NCI-H82 treated with DMSO at 0.1 percent for 48 hours (cell line): ENCODE measurements at regions not wholly inside any gene's neighbourhood (a gene's known extent, or its start where the extent isn't known, plus 50 kb on each side); places are given as distances from the start of the nearest gene placed in this dataset.
"Not testable (repeated sequence)": the region's sequence is repeated elsewhere in the genome, so short reads cannot be mapped to it uniquely, and the experiment has no call there.

ENCODE experiments used
- DNase-seq: peaks from one replicate; lab custom pipeline; 2025; ENCODE audit not compliant: unreplicated experiment; lab: John Stamatoyannopoulos, UW

DNA sequence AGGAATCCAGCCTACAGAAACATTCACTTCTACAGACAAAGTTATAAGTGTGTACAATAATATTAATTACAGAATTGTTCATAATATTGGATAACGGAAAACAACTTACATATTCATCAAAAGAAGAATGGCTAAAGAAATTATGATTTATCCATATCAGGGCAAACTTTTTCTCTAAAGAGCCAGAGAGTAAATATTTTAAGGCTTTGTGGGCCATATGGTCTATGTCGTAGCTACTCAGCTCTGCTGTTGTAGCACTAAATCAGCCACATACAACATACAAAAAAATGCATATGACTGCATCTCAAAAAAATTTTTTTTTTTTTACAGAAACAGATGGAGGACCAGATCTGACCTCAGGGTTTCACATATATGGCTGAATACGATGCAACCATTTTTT lies 96.7 kb upstream of the GALNT18 start:
- no peak for DNase-seq

- DNase-seq, result no peak
Observed at GRCh38 chr11:11717064-11717725, 95.4 kb upstream of the GALNT18 start.

- not testable (repeated sequence) for DNase-seq
Observed at GRCh38 chr11:11715075-11715474, 93.3 kb upstream of the GALNT18 start.

DNA sequence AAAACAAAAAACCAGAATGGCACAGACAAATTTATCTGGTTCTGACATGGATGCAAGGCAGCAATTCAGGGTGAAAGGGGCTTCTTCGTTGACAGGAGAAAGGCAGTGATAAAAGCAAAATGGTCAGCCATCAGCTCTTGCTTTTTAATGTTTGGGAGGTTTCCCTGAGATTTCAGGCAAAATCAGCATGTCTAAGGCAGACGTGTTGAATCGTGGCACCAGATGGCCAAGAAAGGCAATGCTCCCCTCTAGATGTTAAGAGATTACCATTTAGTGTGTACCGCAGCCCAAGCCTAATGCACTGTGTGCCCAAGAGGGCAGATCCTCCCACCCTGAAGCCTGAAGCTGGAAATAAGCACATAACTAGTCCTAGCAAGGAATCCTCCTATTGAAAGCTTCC lies 88.8 kb upstream of the GALNT18 start:
- DNase-seq, result no peak

- no peak for DNase-seq
Observed at GRCh38 chr11:11709447-11710239, 87.8 kb upstream of the GALNT18 start.

GRCh38 chr11:11708256-11708655 lies 86.5 kb upstream of the GALNT18 start:
- no peak for DNase-seq

GRCh38 chr11:11706028-11706427 lies 84.2 kb upstream of the GALNT18 start:
- DNase-seq, result no peak

GRCh38 chr11:11703885-11704284 lies 82.1 kb upstream of the GALNT18 start:
- no peak for DNase-seq

GRCh38 chr11:11701070-11701469 lies 79.3 kb upstream of the GALNT18 start:
- no peak for DNase-seq

DNA sequence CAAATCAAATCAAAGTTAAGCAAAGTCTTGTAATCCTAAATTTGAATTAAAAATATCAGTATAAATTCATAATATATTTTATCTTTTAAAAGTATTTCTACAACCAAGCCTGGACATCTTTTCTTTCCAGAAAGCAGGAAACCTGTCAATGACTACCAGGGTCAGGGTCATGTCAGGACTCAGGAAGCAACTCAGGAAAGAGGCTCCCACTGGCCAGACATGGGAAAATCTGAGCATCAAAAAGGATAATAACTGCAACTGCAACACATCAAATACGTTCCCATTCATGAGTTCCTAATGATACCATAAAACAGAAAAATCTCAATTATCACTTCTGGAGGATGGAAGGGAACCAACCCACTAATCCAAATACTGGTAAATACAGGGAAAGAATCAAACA lies 76.0 kb upstream of the GALNT18 start:
- no peak for DNase-seq

GRCh38 chr11:11691296-11692151 lies 69.7 kb upstream of the GALNT18 start:
- DNase-seq, result no peak

DNA sequence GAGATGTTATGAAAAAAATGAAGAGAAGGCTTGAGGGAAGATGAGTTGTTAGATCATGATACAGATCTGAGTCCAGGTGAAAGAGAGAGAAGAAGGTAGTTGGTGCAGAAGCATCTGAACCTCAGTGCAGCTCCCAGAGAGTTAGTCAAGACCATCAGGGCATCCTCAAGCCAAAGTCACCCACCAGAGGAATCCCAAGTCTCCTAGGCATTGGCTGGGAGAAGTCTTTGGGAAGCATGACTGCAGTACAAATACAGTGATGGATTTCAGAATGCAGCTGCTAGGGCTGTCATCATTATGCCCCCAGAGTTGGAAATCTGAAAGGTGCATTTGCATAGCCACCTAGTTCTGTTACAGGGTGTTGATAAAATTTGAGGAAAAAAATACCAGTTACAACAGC lies 59.7 kb upstream of the GALNT18 start:
- DNase-seq, result no peak

- DNase-seq, result no peak
Observed at GRCh38 chr11:11677672-11678356, 56.0 kb upstream of the GALNT18 start.

DNA sequence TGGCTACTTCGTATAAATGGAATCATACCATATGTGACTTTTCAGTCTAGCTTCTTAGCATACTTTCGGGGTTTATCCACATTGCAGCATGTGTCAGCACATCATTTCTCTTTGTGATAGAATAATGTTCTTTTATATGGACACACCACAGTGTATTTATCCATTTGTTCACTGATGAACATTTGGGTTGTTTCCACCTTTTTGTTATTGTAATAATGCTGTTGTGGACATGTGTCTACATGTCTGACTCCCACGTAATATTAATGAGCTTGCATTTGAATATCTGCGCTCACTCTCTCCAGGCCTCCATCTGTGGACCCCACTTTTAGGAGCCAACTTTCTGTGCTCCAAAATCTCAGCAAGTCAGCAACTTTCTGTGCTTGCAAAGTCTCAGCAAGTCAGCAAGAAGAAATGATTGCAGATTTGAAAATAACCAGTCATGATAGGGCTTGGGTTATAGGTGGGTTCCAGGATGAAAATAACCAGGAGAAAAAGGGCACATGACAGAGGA lies 53.9 kb upstream of the GALNT18 start:
- DNase-seq, result no peak

DNA sequence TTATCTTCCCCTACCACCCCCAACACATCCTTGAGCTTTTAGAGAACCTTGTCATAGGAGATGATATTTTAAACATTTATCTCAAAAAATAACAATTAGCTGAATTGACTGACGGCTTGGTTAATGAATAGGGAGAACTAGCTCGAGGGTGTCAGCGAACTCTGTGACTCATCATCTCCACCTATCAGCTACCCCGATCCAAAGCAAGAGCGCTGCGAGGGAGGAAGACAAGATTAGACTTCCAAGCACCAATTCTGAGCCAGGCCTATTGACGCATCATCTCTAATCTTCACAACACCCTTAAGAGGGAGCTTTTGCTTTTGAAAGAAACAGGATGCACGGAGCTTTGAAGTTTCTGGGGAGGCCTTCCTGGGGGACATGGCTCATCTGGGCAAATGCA lies 51.0 kb upstream of the GALNT18 start:
- no peak for DNase-seq

GRCh38 chr11:11672101-11672500 lies 50.3 kb upstream of the GALNT18 start:
- no peak for DNase-seq
